ENCODE measurements at regions not wholly inside any gene's neighbourhood (a gene's known extent, or its start where the extent isn't known, plus 50 kb on each side); places are given as distances from the start of the nearest gene placed in this dataset.

- no peaks in the 10 kb centered on the region for H3K27me3 ChIP-seq
- H3K9me3 ChIP-seq, result no peaks in the 10 kb centered on the region
- 79 to 80% methylated on average over 3 of the region's 3 CpGs for whole genome bisulfite sequencing, 2 donors
- TF ChIP-seq CTCF (IDR thresholded peaks at IDR 0.05) (no peak), POLR2A (IDR thresholded peaks at IDR 0.05) (no peak), EP300 (IDR thresholded peaks at IDR 0.05) (no peak)
- no peaks in the 10 kb centered on the region for H3K4me1 ChIP-seq
- no peaks in the 10 kb centered on the region for H3K36me3 ChIP-seq
- no peak overlapping the region for H3K27ac ChIP-seq
- no peak for DNase-seq (ENCODE audit: low spot score in 2 of 2)
- no peak overlapping the region for H3K4me3 ChIP-seq
Observed at GRCh38 chr10:3685384-3685783, 99.6 kb downstream of the KLF6 start.

- Histone ChIP-seq H3K4me3 (no peak overlapping the region), H3K4me1 (no peaks in the 10 kb centered on the region), H3K27ac (no peak overlapping the region), H3K27me3 (no peaks in the 10 kb centered on the region), H3K9me3 (no peaks in the 10 kb centered on the region), H3K36me3 (no peaks in the 10 kb centered on the region)
- WGBS, 2 donors, result 48 to 59% methylated on average over 2 of the region's 2 CpGs
- DNase-seq (ENCODE audit: low spot score in 2 of 2), result no peak
- TF ChIP-seq EP300 (IDR thresholded peaks at IDR 0.05), result no peak
- no peak for TF ChIP-seq CTCF (IDR thresholded peaks at IDR 0.05)
- TF ChIP-seq POLR2A (IDR thresholded peaks at IDR 0.05), result no peak
Observed at GRCh38 chr10:3684891-3685290, 100.1 kb downstream of the KLF6 start.

GRCh38 chr10:3683560-3683959 is 101.4 kb downstream of the KLF6 start:
- H3K36me3 ChIP-seq, result no peaks in the 10 kb centered on the region
- no peak for DNase-seq (ENCODE audit: low spot score in 2 of 2)
- no peaks in the 10 kb centered on the region for H3K9me3 ChIP-seq
- no peak for TF ChIP-seq POLR2A (IDR thresholded peaks at IDR 0.05)
- no peak for TF ChIP-seq CTCF (IDR thresholded peaks at IDR 0.05)
- TF ChIP-seq EP300 (IDR thresholded peaks at IDR 0.05), result no peak
- WGBS, 2 donors, result 95 to 98% methylated on average over 4 of the region's 4 CpGs
- H3K4me1 ChIP-seq, result no peaks in the 10 kb centered on the region
- H3K27ac ChIP-seq, result no peak overlapping the region
- H3K4me3 ChIP-seq, result no peak overlapping the region
- no peaks in the 10 kb centered on the region for H3K27me3 ChIP-seq

- 98% methylated on average over 6 of the region's 6 CpGs for whole genome bisulfite sequencing, 2 donors
- H3K27ac ChIP-seq, result no peak overlapping the region
- TF ChIP-seq EP300 (IDR thresholded peaks at IDR 0.05) (no peak), POLR2A (IDR thresholded peaks at IDR 0.05) (no peak), CTCF (IDR thresholded peaks at IDR 0.05) (no peak)
- H3K27me3 ChIP-seq, result no peaks in the 10 kb centered on the region
- no peaks in the 10 kb centered on the region for H3K36me3 ChIP-seq
- no peaks in the 10 kb centered on the region for H3K4me1 ChIP-seq
- DNase-seq (ENCODE audit: low spot score in 2 of 2), result no peak
- no peaks in the 10 kb centered on the region for H3K9me3 ChIP-seq
- H3K4me3 ChIP-seq, result no peak overlapping the region
Observed at GRCh38 chr10:3682745-3683144, 102.3 kb downstream of the KLF6 start.

GRCh38 chr10:3681642-3682554 is 103.1 kb downstream of the KLF6 start:
- H3K4me1 ChIP-seq, result no peaks in the 10 kb centered on the region
- no peak for DNase-seq (ENCODE audit: low spot score in 2 of 2)
- no peak overlapping the region for H3K27ac ChIP-seq
- WGBS, 2 donors, result 75 to 77% methylated on average over 23 of the region's 23 CpGs
- no peak overlapping the region for H3K4me3 ChIP-seq
- TF ChIP-seq POLR2A (IDR thresholded peaks at IDR 0.05), result no peak
- TF ChIP-seq CTCF (IDR thresholded peaks at IDR 0.05), result no peak
- no peak for TF ChIP-seq EP300 (IDR thresholded peaks at IDR 0.05)
- H3K9me3 ChIP-seq, result no peaks in the 10 kb centered on the region
- H3K36me3 ChIP-seq, result no peaks in the 10 kb centered on the region
- no peaks in the 10 kb centered on the region for H3K27me3 ChIP-seq
